Body of pancreas (tissue), 4 donors: ENCODE measurements at regions not wholly inside any gene's neighbourhood (a gene's known extent, or its start where the extent isn't known, plus 50 kb on each side); places are given as distances from the start of the nearest gene placed in this dataset.

Experiments
- ATAC-seq: fragments of 150-250 bp; one replicate; pipeline ENCODE4 v1.9.1; 2016
- DNase-seq, 4 donors: peaks; one replicate each; pipeline ENCODE4 v3.0.0-alpha.2; 2019
- H3K27ac ChIP-seq, 4 donors: fragments of 200-600 bp; sonication (generic); 1 replicate in 3 of 4; 2 replicates in 1 of 4; pipeline versions ENCODE4 v1.5.1 to v1.6.1; 2016 to 2019; ENCODE audit warnings: mild to moderate bottlenecking in 1 of 4, mixed read lengths in 1 of 4, moderate library complexity in 1 of 4
- H3K27me3 ChIP-seq, 2 donors: fragments of 200-600 bp; sonication (generic); one replicate each; pipeline ENCODE4 v1.6.0; 2016; ENCODE audit warnings: mild to moderate bottlenecking in 1 of 2
- H3K36me3 ChIP-seq, 2 donors: fragments of 200-600 bp; sonication (generic); replicated peaks in 1 of 2; 2 replicates each; pipeline ENCODE4 v1.5.1; 2016; ENCODE audit warnings: low read depth in 2 of 2; ENCODE audit not compliant: insufficient read depth in 1 of 2
- H3K4me1 ChIP-seq: fragments of 200-600 bp; sonication (generic); one replicate; pipeline ENCODE4 v1.6.0; 2016
- H3K4me3 ChIP-seq, 2 donors: fragments of 200-600 bp; sonication (generic); 1 replicate in 1 of 2; 2 replicates in 1 of 2; pipeline ENCODE4 v1.5.1; 2016 to 2019
- H3K9me3 ChIP-seq, 3 donors: fragments of 200-600 bp; sonication (generic); 1 replicate in 2 of 3; 2 replicates in 1 of 3; pipeline ENCODE4 v1.5.1; 2016
- CTCF ChIP-seq, 7 experiments: fragments of 450-650 bp in 4 of 7; fragments of 200-600 bp in 3 of 7; sonication (generic) in 3 of 7; IDR thresholded peaks; one replicate each; pipeline ENCODE4 v1.5.1; 2016 to 2019; ENCODE audit warnings: antibody characterized with exemption in 7 of 7
- POLR2A ChIP-seq, 3 donors: fragments of 450-650 bp; IDR thresholded peaks; one replicate each; pipeline ENCODE4 v1.6.1; 2016; ENCODE audit warnings: antibody characterized with exemption in 3 of 3, mild to moderate bottlenecking in 2 of 3
- WGBS, 2 donors: methylation state at CpG; one replicate each; pipeline ENCODE4 v1.1.5; 2017; 5-methylcytosine and 5-hydroxymethylcytosine counted together
- intact Hi-C: fragments of 100-400 bp; cut with DNase I; formaldehyde crosslinking; loops from one replicate; pipeline ENCODE4 v1.15.1; 2023

GRCh38 chr10:130642926-130643325 is 506.7 kb downstream of the GLRX3 start:
- WGBS, 2 donors = 77 to 87% methylated on average over 4 of the region's 4 CpGs
- DNase-seq = no peak
- no peak for TF ChIP-seq POLR2A (IDR thresholded peaks at IDR 0.05)
- TF ChIP-seq CTCF (IDR thresholded peaks at IDR 0.05) = no peak
- no peak overlapping the region for H3K27ac ChIP-seq
- no peaks in the 10 kb centered on the region for H3K9me3 ChIP-seq
- intact Hi-C loops = no loop called here
- H3K27me3 ChIP-seq = no peaks in the 10 kb centered on the region
- no peak overlapping the region for H3K4me3 ChIP-seq
- H3K4me1 ChIP-seq = no peaks in the 10 kb centered on the region
- no peak for ATAC-seq
- no peaks in the 10 kb centered on the region for H3K36me3 ChIP-seq

GRCh38 chr10:130647341-130647740 is 511.1 kb downstream of the GLRX3 start:
- ATAC-seq (no peak), DNase-seq (no peak)
- Histone ChIP-seq H3K36me3 (no peaks in the 10 kb centered on the region), H3K9me3 (no peaks in the 10 kb centered on the region), H3K27ac (no peak overlapping the region), H3K4me3 (no peak overlapping the region), H3K4me1 (no peaks in the 10 kb centered on the region), H3K27me3 (no peaks in the 10 kb centered on the region)
- intact Hi-C loops = no loop called here
- WGBS, 2 donors = 63 to 83% methylated on average over 1 to 6 of the region's 6 CpGs
- TF ChIP-seq CTCF (IDR thresholded peaks at IDR 0.05) (no peak), POLR2A (IDR thresholded peaks at IDR 0.05) (no peak)

GRCh38 chr10:130648807-130649206 is 512.6 kb downstream of the GLRX3 start:
- 59 to 66% methylated on average over 5 to 10 of the region's 10 CpGs for WGBS, 2 donors
- ATAC-seq (no peak), DNase-seq (no peak)
- Histone ChIP-seq H3K27ac (no peak overlapping the region), H3K27me3 (no peaks in the 10 kb centered on the region), H3K36me3 (no peaks in the 10 kb centered on the region), H3K4me3 (no peak overlapping the region), H3K4me1 (no peaks in the 10 kb centered on the region), H3K9me3 (no peaks in the 10 kb centered on the region)
- TF ChIP-seq CTCF (IDR thresholded peaks at IDR 0.05) (no peak), POLR2A (IDR thresholded peaks at IDR 0.05) (no peak)
- intact Hi-C loops = no loop called here

GRCh38 chr10:130652544-130652943 is 516.4 kb downstream of the GLRX3 start:
- Histone ChIP-seq H3K27me3 (no peaks in the 10 kb centered on the region), H3K27ac (no peak overlapping the region), H3K36me3 (no peaks in the 10 kb centered on the region), H3K4me1 (no peaks in the 10 kb centered on the region), H3K4me3 (no peak overlapping the region), H3K9me3 (no peaks in the 10 kb centered on the region)
- TF ChIP-seq CTCF (IDR thresholded peaks at IDR 0.05) = no peak
- no peak for TF ChIP-seq POLR2A (IDR thresholded peaks at IDR 0.05)
- DNase-seq (no peak), ATAC-seq (no peak)
- WGBS, 2 donors = 87 to 94% methylated on average over 5 of the region's 5 CpGs
- intact Hi-C loops = no loop called here

- Histone ChIP-seq H3K27ac (no peak overlapping the region), H3K9me3 (no peaks in the 10 kb centered on the region), H3K36me3 (no peaks in the 10 kb centered on the region), H3K27me3 (no peaks in the 10 kb centered on the region), H3K4me3 (no peak overlapping the region), H3K4me1 (no peaks in the 10 kb centered on the region)
- WGBS, 2 donors = 83 to 84% methylated on average over 12 to 14 of the region's 14 CpGs
- TF ChIP-seq POLR2A (IDR thresholded peaks at IDR 0.05) = no peak
- no peak for TF ChIP-seq CTCF (IDR thresholded peaks at IDR 0.05)
- intact Hi-C loops = no loop called here
- ATAC-seq (no peak), DNase-seq (no peak)
Observed at GRCh38 chr10:130652964-130653578, 516.9 kb downstream of the GLRX3 start.
